ENCODE measurements at regions not wholly inside any gene's neighbourhood (a gene's known extent, or its start where the extent isn't known, plus 50 kb on each side); places are given as distances from the start of the nearest gene placed in this dataset.

DNA sequence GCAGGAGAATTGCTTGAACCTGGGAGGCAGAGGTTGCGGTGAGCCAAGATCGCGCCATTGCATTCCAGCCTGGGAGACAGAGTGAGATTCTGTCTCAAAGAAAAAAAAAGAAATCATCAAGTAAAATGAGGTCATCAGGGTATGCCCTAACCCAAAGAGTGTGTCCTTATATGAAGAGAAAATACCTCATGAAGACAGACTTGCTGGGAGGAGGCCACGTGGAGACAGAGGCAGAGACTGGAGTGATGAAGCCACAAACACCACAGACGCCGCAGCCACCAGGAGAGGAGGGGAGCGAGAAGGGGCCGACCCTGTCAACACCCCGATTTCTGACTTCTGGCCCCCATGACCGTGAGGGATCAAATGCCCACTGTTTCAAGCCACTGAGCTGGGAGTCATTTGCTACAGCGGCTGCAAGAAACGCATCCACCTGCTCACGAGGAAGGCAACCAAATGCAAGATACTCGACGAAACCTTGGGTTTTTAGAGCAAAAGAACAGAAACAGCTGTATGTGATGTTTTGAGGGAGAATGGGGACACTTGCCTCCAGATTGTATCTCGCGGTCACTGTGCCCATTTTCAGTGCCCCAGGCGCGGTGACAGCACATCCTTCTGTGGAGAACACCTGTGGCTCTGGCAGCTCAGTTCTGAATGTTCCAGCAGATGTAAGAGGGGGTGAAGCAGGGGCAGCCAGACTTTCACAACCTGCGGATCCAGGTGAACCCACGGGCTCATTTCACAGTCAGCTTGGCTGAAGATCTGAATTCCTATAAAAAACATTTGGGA, 1317.2 kb downstream of the TBC1D22A start:
- CTCF ChIA-PET, result no interaction called here
- intact Hi-C loops (cut with micrococcal nuclease), result no loop called here

More for the DNA sequence above, 1317.2 kb downstream of the TBC1D22A start:
- no peak overlapping the region for H3K27ac ChIP-seq (ENCODE audit: low read depth, low read length)
- no peak overlapping the region for H2AFZ ChIP-seq (ENCODE audit: low read depth, low read length, poor library complexity, severe bottlenecking)
- POLR2A ChIA-PET, result no interaction called here
- RAD21 ChIA-PET (ENCODE audit: low non-redundant PET in 1 of 2, low total read pairs in 2 of 2, uncharacterized antibody in 2 of 2, unreplicated experiment in 2 of 2), result no interaction called here
- H3K4me3 ChIP-seq (replicated peaks in 1 of 2; ENCODE audit: low read depth in 1 of 2, low read length in 2 of 2), result no peak overlapping the region
- H3K9me3 ChIP-seq (ENCODE audit: control insufficient read depth in 1 of 2, insufficient read depth in 1 of 2, low read depth in 1 of 2, low read length in 2 of 2), result no peaks in the 10 kb centered on the region; a peak in 1 of 4 replicates
- DNase-seq (ENCODE audit: low read depth, low spot score) (no peak), ATAC-seq (no peak)
- TF ChIP-seq CTCF (IDR thresholded peaks at IDR 0.05 in 2 of 3, conservative IDR thresholded peaks at IDR 0.05 in 1 of 3; ENCODE audit: borderline replicate concordance in 1 of 3, insufficient read depth in 1 of 3, low read depth in 2 of 3, low read length in 2 of 3) (no peak), SRF (IDR thresholded peaks at IDR 0.05; ENCODE audit: low read depth) (no peak), TCF7L2 (IDR thresholded peaks at IDR 0.05; ENCODE audit: borderline replicate concordance, extremely low read depth, insufficient read depth, insufficient read length) (no peak), EZH2phosphoT487 (IDR thresholded peaks at IDR 0.05; ENCODE audit: borderline replicate concordance) (no peak), CBX3 (IDR thresholded peaks at IDR 0.05; ENCODE audit: low read depth) (no peak), POLR2AphosphoS5 (IDR thresholded peaks at IDR 0.05; ENCODE audit: low read depth, low read length) (no peak), SIN3A (IDR thresholded peaks at IDR 0.05; ENCODE audit: low read depth) (no peak), ZFX (IDR thresholded peaks at IDR 0.05) (no peak), YY1 (IDR thresholded peaks at IDR 0.05; ENCODE audit: extremely low read depth, insufficient replicate concordance, low read depth, low read length) (no peak), EZH2 (IDR thresholded peaks at IDR 0.05) (no peak), ELF1 (IDR thresholded peaks at IDR 0.05; ENCODE audit: borderline replicate concordance, low read depth) (no peak), EGR1 (IDR thresholded peaks at IDR 0.05; ENCODE audit: low read depth) (no peak)
- TF ChIP-seq, protein P1, sequence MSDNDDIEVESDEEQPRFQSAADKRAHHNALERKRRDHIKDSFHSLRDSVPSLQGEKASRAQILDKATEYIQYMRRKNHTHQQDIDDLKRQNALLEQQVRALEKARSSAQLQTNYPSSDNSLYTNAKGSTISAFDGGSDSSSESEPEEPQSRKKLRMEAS (IDR thresholded peaks at IDR 0.05), result no peak
- TF ChIP-seq, protein P2, sequence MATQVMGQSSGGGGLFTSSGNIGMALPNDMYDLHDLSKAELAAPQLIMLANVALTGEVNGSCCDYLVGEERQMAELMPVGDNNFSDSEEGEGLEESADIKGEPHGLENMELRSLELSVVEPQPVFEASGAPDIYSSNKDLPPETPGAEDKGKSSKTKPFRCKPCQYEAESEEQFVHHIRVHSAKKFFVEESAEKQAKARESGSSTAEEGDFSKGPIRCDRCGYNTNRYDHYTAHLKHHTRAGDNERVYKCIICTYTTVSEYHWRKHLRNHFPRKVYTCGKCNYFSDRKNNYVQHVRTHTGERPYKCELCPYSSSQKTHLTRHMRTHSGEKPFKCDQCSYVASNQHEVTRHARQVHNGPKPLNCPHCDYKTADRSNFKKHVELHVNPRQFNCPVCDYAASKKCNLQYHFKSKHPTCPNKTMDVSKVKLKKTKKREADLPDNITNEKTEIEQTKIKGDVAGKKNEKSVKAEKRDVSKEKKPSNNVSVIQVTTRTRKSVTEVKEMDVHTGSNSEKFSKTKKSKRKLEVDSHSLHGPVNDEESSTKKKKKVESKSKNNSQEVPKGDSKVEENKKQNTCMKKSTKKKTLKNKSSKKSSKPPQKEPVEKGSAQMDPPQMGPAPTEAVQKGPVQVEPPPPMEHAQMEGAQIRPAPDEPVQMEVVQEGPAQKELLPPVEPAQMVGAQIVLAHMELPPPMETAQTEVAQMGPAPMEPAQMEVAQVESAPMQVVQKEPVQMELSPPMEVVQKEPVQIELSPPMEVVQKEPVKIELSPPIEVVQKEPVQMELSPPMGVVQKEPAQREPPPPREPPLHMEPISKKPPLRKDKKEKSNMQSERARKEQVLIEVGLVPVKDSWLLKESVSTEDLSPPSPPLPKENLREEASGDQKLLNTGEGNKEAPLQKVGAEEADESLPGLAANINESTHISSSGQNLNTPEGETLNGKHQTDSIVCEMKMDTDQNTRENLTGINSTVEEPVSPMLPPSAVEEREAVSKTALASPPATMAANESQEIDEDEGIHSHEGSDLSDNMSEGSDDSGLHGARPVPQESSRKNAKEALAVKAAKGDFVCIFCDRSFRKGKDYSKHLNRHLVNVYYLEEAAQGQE (IDR thresholded peaks at IDR 0.05; ENCODE audit: low read depth), result no peak
- H3K27me3 ChIP-seq (ENCODE audit: insufficient read depth, low read length), result no peaks in the 10 kb centered on the region; the same call in 1 of the 2 replicates
- no peak overlapping the region for H3K9ac ChIP-seq (ENCODE audit: low read length)
- H3K4me2 ChIP-seq (ENCODE audit: low read length), result no peak overlapping the region
- H3K4me1 ChIP-seq (ENCODE audit: control insufficient read depth in 1 of 2, insufficient read depth in 2 of 2, low read length in 2 of 2), result no peaks in the 10 kb centered on the region
- H3K9me2 ChIP-seq (ENCODE audit: insufficient read depth), result no peaks in the 10 kb centered on the region
- no TSS peak for BruUV-seq (replicated peaks)
- no peaks in the 10 kb centered on the region for H3K79me2 ChIP-seq (ENCODE audit: insufficient read depth, low read length)
- H3K36me3 ChIP-seq (ENCODE audit: control insufficient read depth in 1 of 2, insufficient read depth in 2 of 2, low read length in 2 of 2), result no peaks in the 10 kb centered on the region
- no peaks in the 10 kb centered on the region for H4K20me1 ChIP-seq (ENCODE audit: insufficient read depth)
